ENCODE measurements at regions not wholly inside any gene's neighbourhood (a gene's known extent, or its start where the extent isn't known, plus 50 kb on each side); places are given as distances from the start of the nearest gene placed in this dataset.

DNA sequence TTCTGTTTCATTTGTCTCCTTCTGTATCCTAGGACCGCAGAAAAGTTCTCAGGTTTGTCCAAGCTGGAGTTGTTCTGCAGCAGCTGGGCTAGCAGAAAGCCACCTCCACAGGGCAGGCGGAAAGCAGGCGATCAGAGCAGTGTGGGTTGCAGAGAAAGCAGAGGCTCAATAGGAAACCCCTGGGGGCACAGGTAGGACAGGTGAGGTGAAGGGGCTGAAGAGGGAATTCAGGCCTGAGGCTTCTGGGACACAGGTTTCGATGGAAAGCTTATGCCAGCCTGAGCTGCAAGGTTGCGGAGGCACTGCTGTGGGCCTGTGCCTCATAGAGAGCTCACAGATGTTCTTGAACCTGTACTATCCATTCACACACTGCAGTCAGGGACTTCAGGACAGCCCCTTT lies 194.9 kb upstream of the TPK1 start:
- Histone ChIP-seq H2AFZ (ENCODE audit: low read depth, low read length) (no peak overlapping the region), H3K27ac (ENCODE audit: insufficient read depth, low read depth, low read length) (no peak overlapping the region), H3K36me3 (ENCODE audit: control insufficient read depth in 2 of 2, extremely low read depth in 1 of 2, insufficient read depth in 2 of 2, low read length in 2 of 2) (no peaks in the 10 kb centered on the region), H3K9ac (replicated peaks; ENCODE audit: extremely low read depth, insufficient read depth, low read length) (no peak overlapping the region), H3K79me2 (ENCODE audit: control insufficient read depth, insufficient read depth, low read length) (no peaks in the 10 kb centered on the region), H3K4me2 (ENCODE audit: insufficient read depth, low read length) (no peak overlapping the region), H3K9me1 (replicated peaks; ENCODE audit: control insufficient read depth, extremely low read depth, insufficient read depth, low read length) (no peaks in the 10 kb centered on the region), H3K4me3 (replicated peaks in 1 of 3; ENCODE audit: insufficient read depth in 1 of 3, low read depth in 1 of 3, low read length in 3 of 3) (no peak overlapping the region), H3K4me1 (ENCODE audit: control insufficient read depth, extremely low read depth, insufficient read depth, low read length) (no peaks in the 10 kb centered on the region), H3K9me3 (replicated peaks; ENCODE audit: control insufficient read depth, insufficient read depth, low read length) (no peaks in the 10 kb centered on the region), H4K20me1 (replicated peaks; ENCODE audit: control insufficient read depth, extremely low read depth, insufficient read depth, low read length) (no peaks in the 10 kb centered on the region), H3K27me3 (ENCODE audit: control insufficient read depth in 2 of 2, insufficient read depth in 2 of 2, low read length in 2 of 2) (no peaks in the 10 kb centered on the region)
- POLR2A ChIA-PET, result no interaction called here
- FAIRE-seq (no peak), DNase-seq (ENCODE audit: low read depth, low spot score) (no peak)
- BruUV-seq (replicated peaks), result no TSS peak
- TF ChIP-seq MAX (IDR thresholded peaks at IDR 0.05; ENCODE audit: insufficient read depth, insufficient read length) (no peak), EZH2 (IDR thresholded peaks at IDR 0.05; ENCODE audit: borderline replicate concordance, low read depth, low read length, severe bottlenecking) (no peak), FOS (IDR thresholded peaks at IDR 0.05; ENCODE audit: borderline replicate concordance, insufficient read depth, low read length) (no peak)
- dilution Hi-C loops (cut with MboI; ENCODE audit: extremely low pct_ligation_motif_present, low sequenced_read_pairs), result no loop called here
- intact Hi-C loops (cut with micrococcal nuclease), result no loop called here
- CTCF ChIA-PET, result no interaction called here

DNA sequence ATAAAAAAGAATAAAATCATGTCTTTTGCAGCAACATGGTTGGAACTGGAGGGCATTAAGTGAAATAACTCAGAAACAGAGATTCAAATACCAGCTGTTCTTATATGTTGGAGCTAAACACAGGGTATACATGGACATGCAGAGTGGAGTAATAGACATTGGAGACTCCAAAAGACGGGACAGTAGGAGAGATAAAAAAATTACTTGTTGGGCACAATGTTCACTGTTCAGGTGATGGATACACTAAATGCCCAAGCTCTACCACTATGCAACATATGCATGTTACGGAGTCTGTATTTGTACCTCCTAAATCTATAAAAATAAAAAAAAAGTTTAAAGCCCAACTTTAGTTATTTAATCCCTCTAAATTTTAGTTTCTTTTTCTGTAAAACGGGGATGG lies 184.6 kb upstream of the TPK1 start:
- intact Hi-C loops (cut with micrococcal nuclease) (no loop called here), dilution Hi-C loops (cut with MboI; ENCODE audit: extremely low pct_ligation_motif_present, low sequenced_read_pairs) (no loop called here)
- BruUV-seq (replicated peaks), result no TSS peak
- no peaks in the 10 kb centered on the region for H3K4me1 ChIP-seq (ENCODE audit: control insufficient read depth, extremely low read depth, insufficient read depth, low read length)
- H3K27ac ChIP-seq (ENCODE audit: insufficient read depth, low read depth, low read length), result no peak overlapping the region
- FAIRE-seq (no peak), DNase-seq (ENCODE audit: low read depth, low spot score) (no peak)
- H3K79me2 ChIP-seq (ENCODE audit: control insufficient read depth, insufficient read depth, low read length), result no peaks in the 10 kb centered on the region
- H2AFZ ChIP-seq (ENCODE audit: low read depth, low read length), result no peak overlapping the region
- CTCF ChIA-PET, result no interaction called here
- H4K20me1 ChIP-seq (replicated peaks; ENCODE audit: control insufficient read depth, extremely low read depth, insufficient read depth, low read length), result no peaks in the 10 kb centered on the region
- H3K36me3 ChIP-seq (ENCODE audit: control insufficient read depth in 2 of 2, extremely low read depth in 1 of 2, insufficient read depth in 2 of 2, low read length in 2 of 2), result no peaks in the 10 kb centered on the region
- H3K27me3 ChIP-seq (ENCODE audit: control insufficient read depth in 2 of 2, insufficient read depth in 2 of 2, low read length in 2 of 2), result no peaks in the 10 kb centered on the region
- no peak overlapping the region for H3K4me2 ChIP-seq (ENCODE audit: insufficient read depth, low read length)
- no peak overlapping the region for H3K9ac ChIP-seq (replicated peaks; ENCODE audit: extremely low read depth, insufficient read depth, low read length)
- POLR2A ChIA-PET, result no interaction called here
- TF ChIP-seq POLR2AphosphoS5 (IDR thresholded peaks at IDR 0.05; ENCODE audit: insufficient read depth, low read depth, low read length), result no peak
- TF ChIP-seq EZH2 (IDR thresholded peaks at IDR 0.05; ENCODE audit: borderline replicate concordance, low read depth, low read length, severe bottlenecking), result no peak
- TF ChIP-seq GATA2 (IDR thresholded peaks at IDR 0.05; ENCODE audit: insufficient read depth, insufficient read length, low read depth, low read length), result no peak
- TF ChIP-seq JUN (IDR thresholded peaks at IDR 0.05; ENCODE audit: borderline replicate concordance, insufficient read depth, insufficient read length, low read depth), result no peak
- TF ChIP-seq POLR2A (IDR thresholded peaks at IDR 0.05; ENCODE audit: low read depth, low read length), result no peak
- no peak overlapping the region for H3K4me3 ChIP-seq (replicated peaks in 1 of 3; ENCODE audit: insufficient read depth in 1 of 3, low read depth in 1 of 3, low read length in 3 of 3)
- H3K9me1 ChIP-seq (replicated peaks; ENCODE audit: control insufficient read depth, extremely low read depth, insufficient read depth, low read length), result no peaks in the 10 kb centered on the region
- no peaks in the 10 kb centered on the region for H3K9me3 ChIP-seq (replicated peaks; ENCODE audit: control insufficient read depth, insufficient read depth, low read length)

Measured in endothelial cell of umbilical vein (primary cell).